ENCODE measurements at regions not wholly inside any gene's neighbourhood (a gene's known extent, or its start where the extent isn't known, plus 50 kb on each side); places are given as distances from the start of the nearest gene placed in this dataset.
"Not testable (repeated sequence)": the region's sequence is repeated elsewhere in the genome, so short reads cannot be mapped to it uniquely, and the experiment has no call there.

DNA sequence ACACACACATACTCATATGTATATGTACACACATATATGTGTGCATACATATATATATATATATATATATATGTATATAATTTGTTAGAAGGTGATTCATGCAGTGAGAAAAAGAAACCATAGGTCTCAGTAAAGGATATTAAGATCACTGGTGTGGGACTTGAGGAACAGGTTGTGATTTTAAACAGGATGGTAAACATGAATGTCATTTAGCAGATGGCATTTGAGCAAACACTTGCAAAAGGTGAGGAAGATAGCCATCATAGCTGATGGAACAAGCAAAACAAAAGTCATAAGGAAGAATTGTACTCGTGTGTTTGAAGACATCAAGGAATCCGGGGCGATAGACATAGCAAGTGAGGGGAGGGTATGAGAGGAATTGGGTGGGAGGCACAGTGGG, 784.5 kb downstream of the TSN start:
- no peak for DNase-seq
- Histone ChIP-seq H3K4me1 (ENCODE audit: control insufficient read depth, insufficient read depth, low read length) (no peaks in the 10 kb centered on the region), H3K27ac (ENCODE audit: low read length) (no peak overlapping the region), H3K36me3 (ENCODE audit: control insufficient read depth, insufficient read depth, low read length) (no peaks in the 10 kb centered on the region), H3K27me3 (ENCODE audit: control insufficient read depth, insufficient read depth, low read length) (no peaks in the 10 kb centered on the region), H3K9me3 (replicated peaks; ENCODE audit: control insufficient read depth, low read depth, low read length) (no peaks in the 10 kb centered on the region), H3K4me3 (ENCODE audit: low read length) (no peak overlapping the region)
- WGBS (ENCODE audit: insufficient coverage), result 100% methylated on average over 3 of the region's 3 CpGs

DNA sequence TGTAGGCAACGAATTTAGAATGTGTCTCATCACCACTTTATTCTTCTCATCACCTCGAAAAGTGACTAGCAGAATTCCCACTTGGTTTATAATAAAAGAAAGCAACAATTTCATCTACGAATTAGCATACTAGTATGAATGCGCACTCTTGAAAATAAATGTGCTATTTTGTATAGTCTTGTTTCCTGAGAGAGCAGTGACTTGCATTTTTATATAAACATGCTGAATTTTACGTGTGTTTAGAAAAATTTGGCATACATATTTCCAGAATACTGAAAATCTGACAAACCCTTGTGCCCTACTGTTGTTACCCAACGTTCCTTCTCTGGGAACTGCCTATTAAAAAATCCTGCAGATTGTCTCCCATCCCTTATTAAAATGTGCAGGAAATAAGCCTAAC, 786.8 kb downstream of the TSN start:
- Histone ChIP-seq H3K4me1 (ENCODE audit: control insufficient read depth, insufficient read depth, low read length) (no peaks in the 10 kb centered on the region), H3K27ac (ENCODE audit: low read length) (no peak overlapping the region), H3K36me3 (ENCODE audit: control insufficient read depth, insufficient read depth, low read length) (no peaks in the 10 kb centered on the region), H3K4me3 (ENCODE audit: low read length) (no peak overlapping the region), H3K27me3 (ENCODE audit: control insufficient read depth, insufficient read depth, low read length) (no peaks in the 10 kb centered on the region), H3K9me3 (replicated peaks; ENCODE audit: control insufficient read depth, low read depth, low read length) (no peaks in the 10 kb centered on the region)
- no peak for DNase-seq
- no CpG with 5 or more reads among the region's 6 CpGs for WGBS (ENCODE audit: insufficient coverage)

DNA sequence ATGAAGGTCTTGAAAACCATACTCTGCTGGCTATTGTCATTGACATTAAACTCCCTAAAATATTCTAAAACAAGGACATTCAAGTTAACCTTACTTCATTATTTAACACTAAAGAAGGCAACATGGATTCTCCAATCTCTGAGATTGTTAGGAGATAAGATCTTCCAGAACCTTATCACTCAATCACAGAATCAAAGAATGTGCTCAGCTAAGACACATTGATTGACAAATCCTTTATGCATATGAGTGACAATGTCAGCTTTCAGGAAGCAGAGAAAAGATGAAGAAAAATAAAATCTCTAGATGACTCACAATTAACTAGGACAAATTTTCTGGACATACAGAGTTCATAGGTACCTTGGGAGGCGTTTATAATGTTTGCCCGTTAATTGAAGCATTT, 787.2 kb downstream of the TSN start:
- DNase-seq, result no peak
- H3K4me1 ChIP-seq (ENCODE audit: control insufficient read depth, insufficient read depth, low read length), result no peaks in the 10 kb centered on the region
- no peaks in the 10 kb centered on the region for H3K27me3 ChIP-seq (ENCODE audit: control insufficient read depth, insufficient read depth, low read length)
- no CpG with 5 or more reads among the region's 2 CpGs for WGBS (ENCODE audit: insufficient coverage)
- no peak overlapping the region for H3K4me3 ChIP-seq (ENCODE audit: low read length)
- no peaks in the 10 kb centered on the region for H3K36me3 ChIP-seq (ENCODE audit: control insufficient read depth, insufficient read depth, low read length)
- no peak overlapping the region for H3K27ac ChIP-seq (ENCODE audit: low read length)
- no peaks in the 10 kb centered on the region for H3K9me3 ChIP-seq (replicated peaks; ENCODE audit: control insufficient read depth, low read depth, low read length)

- WGBS (ENCODE audit: insufficient coverage), result 93% methylated on average over 2 of the region's 2 CpGs
These were observed 788.4 kb downstream of the TSN start for GRCh38 chr2:122543815-122544214.

DNA sequence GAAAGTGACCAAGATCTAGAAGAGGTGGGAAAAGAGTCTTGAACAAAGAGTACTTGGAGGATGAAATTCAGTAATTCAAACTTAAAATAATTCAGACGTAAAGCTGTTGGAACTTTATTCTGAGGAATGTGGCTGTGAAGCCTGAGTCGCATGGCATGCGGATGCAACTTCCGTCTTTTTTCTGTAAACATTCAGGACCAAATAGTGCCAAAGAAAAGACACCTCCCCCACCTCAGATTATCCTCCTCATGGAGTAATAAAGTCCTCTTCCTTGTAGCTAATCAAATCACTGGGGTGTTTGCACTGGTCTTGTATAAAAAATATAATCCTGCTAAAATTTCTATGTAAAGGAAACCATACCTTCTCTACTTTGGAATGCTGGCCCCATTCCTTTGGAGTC, 790.4 kb downstream of the TSN start:
- WGBS (ENCODE audit: insufficient coverage), result no CpG with 5 or more reads among the region's 4 CpGs

More at GRCh38 chr2:122543815-122544214, 788.4 kb downstream of the TSN start:
- H3K36me3 ChIP-seq (ENCODE audit: control insufficient read depth, insufficient read depth, low read length), result no peaks in the 10 kb centered on the region
- H3K9me3 ChIP-seq (replicated peaks; ENCODE audit: control insufficient read depth, low read depth, low read length), result no peaks in the 10 kb centered on the region
- H3K4me3 ChIP-seq (ENCODE audit: low read length), result no peak overlapping the region
- H3K27ac ChIP-seq (ENCODE audit: low read length), result no peak overlapping the region
- DNase-seq, result no peak
- no peaks in the 10 kb centered on the region for H3K27me3 ChIP-seq (ENCODE audit: control insufficient read depth, insufficient read depth, low read length)
- no peaks in the 10 kb centered on the region for H3K4me1 ChIP-seq (ENCODE audit: control insufficient read depth, insufficient read depth, low read length)

DNA sequence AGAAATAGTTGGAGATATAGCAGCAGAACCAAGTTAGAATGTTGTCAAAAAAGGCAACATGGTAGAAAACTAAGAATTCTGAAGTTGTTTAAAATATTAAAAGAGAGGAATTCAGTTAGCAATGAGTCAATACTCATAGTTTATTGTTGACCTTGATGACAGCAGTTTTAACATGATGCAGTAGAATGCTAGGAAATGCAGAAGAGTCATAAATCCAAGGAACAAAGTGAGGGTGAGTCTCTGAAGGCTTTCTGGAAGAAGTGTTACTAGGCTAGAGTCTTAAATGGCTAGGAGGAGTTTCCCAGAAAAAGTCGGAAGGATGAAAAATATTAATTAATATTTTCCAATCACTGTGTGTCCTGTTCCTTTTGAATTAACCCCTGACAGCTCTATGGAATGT, 807.3 kb downstream of the TSN start:
- Histone ChIP-seq H3K27me3 (ENCODE audit: control insufficient read depth, insufficient read depth, low read length) (no peaks in the 10 kb centered on the region), H3K36me3 (ENCODE audit: control insufficient read depth, insufficient read depth, low read length) (no peaks in the 10 kb centered on the region), H3K27ac (ENCODE audit: low read length) (no peak overlapping the region), H3K4me1 (ENCODE audit: control insufficient read depth, insufficient read depth, low read length) (no peaks in the 10 kb centered on the region), H3K9me3 (replicated peaks; ENCODE audit: control insufficient read depth, low read depth, low read length) (no peaks in the 10 kb centered on the region), H3K4me3 (ENCODE audit: low read length) (no peak overlapping the region)
- DNase-seq, result no peak
- WGBS (ENCODE audit: insufficient coverage), result no CpG with 5 or more reads among the region's 1 CpG

More for the DNA sequence above, 790.4 kb downstream of the TSN start:
- no peak overlapping the region for H3K27ac ChIP-seq (ENCODE audit: low read length)
- no peaks in the 10 kb centered on the region for H3K9me3 ChIP-seq (replicated peaks; ENCODE audit: control insufficient read depth, low read depth, low read length)
- no peak for DNase-seq
- H3K4me1 ChIP-seq (ENCODE audit: control insufficient read depth, insufficient read depth, low read length), result no peaks in the 10 kb centered on the region
- H3K27me3 ChIP-seq (ENCODE audit: control insufficient read depth, insufficient read depth, low read length), result no peaks in the 10 kb centered on the region
- no peak overlapping the region for H3K4me3 ChIP-seq (ENCODE audit: low read length)
- no peaks in the 10 kb centered on the region for H3K36me3 ChIP-seq (ENCODE audit: control insufficient read depth, insufficient read depth, low read length)

- Histone ChIP-seq H3K4me3 (ENCODE audit: low read length) (no peak overlapping the region), H3K27me3 (ENCODE audit: control insufficient read depth, insufficient read depth, low read length) (no peaks in the 10 kb centered on the region), H3K27ac (ENCODE audit: low read length) (no peak overlapping the region), H3K36me3 (ENCODE audit: control insufficient read depth, insufficient read depth, low read length) (no peaks in the 10 kb centered on the region), H3K4me1 (ENCODE audit: control insufficient read depth, insufficient read depth, low read length) (no peaks in the 10 kb centered on the region), H3K9me3 (replicated peaks; ENCODE audit: control insufficient read depth, low read depth, low read length) (no peaks in the 10 kb centered on the region)
- DNase-seq, result no peak
- WGBS (ENCODE audit: insufficient coverage), result 0% methylated on average over 2 of the region's 2 CpGs
These were observed 808.3 kb downstream of the TSN start for GRCh38 chr2:122563781-122564180.

- Histone ChIP-seq H3K27ac (ENCODE audit: low read length) (no peak overlapping the region), H3K4me3 (ENCODE audit: low read length) (no peak overlapping the region), H3K4me1 (ENCODE audit: control insufficient read depth, insufficient read depth, low read length) (no peaks in the 10 kb centered on the region), H3K27me3 (ENCODE audit: control insufficient read depth, insufficient read depth, low read length) (no peaks in the 10 kb centered on the region), H3K9me3 (replicated peaks; ENCODE audit: control insufficient read depth, low read depth, low read length) (no peaks in the 10 kb centered on the region), H3K36me3 (ENCODE audit: control insufficient read depth, insufficient read depth, low read length) (no peaks in the 10 kb centered on the region)
- no peak for DNase-seq
- WGBS (ENCODE audit: insufficient coverage), result no CpG with 5 or more reads among the region's 4 CpGs
These were observed 809.4 kb downstream of the TSN start for GRCh38 chr2:122564843-122565242.

DNA sequence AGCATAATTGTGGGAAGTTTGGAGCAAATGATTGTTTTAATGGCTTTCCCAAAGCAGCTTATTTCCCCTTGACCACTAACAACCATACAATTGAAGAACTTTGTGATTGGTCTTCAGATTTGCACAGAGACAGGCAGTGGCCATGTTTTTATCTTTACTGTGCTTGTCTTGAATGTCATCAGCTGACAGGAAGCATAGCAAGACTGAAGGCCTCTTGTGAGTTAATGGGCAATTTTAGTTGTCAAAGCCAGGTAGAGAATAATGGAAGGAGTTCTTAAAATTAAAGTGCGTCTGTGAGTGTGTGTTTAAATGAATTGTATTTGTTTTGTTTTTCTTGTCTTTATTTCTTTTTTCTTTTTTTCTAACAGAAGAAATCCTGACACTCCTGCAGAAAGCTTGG, 809.9 kb downstream of the TSN start:
- H3K4me3 ChIP-seq (ENCODE audit: low read length), result no peak overlapping the region
- H3K36me3 ChIP-seq (ENCODE audit: control insufficient read depth, insufficient read depth, low read length), result no peaks in the 10 kb centered on the region
- H3K27ac ChIP-seq (ENCODE audit: low read length), result no peak overlapping the region
- WGBS (ENCODE audit: insufficient coverage), result no CpG with 5 or more reads among the region's 1 CpG
- no peaks in the 10 kb centered on the region for H3K27me3 ChIP-seq (ENCODE audit: control insufficient read depth, insufficient read depth, low read length)
- DNase-seq, result no peak
- H3K9me3 ChIP-seq (replicated peaks; ENCODE audit: control insufficient read depth, low read depth, low read length), result no peaks in the 10 kb centered on the region
- H3K4me1 ChIP-seq (ENCODE audit: control insufficient read depth, insufficient read depth, low read length), result no peaks in the 10 kb centered on the region

DNA sequence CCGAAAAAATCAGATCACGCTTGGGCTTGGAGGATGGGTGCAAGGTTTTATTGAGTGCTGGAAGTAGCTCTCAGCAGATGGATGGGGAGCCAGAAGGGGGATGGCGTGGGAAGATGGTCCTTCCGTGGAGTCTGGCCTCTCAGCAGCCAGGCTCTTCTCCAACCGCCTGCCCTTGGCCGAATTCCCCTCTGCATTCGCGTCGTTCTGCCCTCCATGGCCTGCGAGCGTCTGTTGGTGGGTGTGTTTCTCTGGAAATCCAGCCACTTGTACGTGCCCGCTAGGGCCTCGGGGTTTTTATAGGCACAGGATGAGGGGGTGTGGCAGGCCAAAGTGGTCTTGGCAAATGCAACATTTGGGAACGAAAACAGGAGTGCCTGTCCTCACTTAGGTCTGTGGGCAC, 815.2 kb downstream of the TSN start:
- H3K4me3 ChIP-seq (ENCODE audit: low read length), result no peak overlapping the region
- DNase-seq, result no peak
- no peaks in the 10 kb centered on the region for H3K4me1 ChIP-seq (ENCODE audit: control insufficient read depth, insufficient read depth, low read length)
- no peak overlapping the region for H3K27ac ChIP-seq (ENCODE audit: low read length)
- no peaks in the 10 kb centered on the region for H3K9me3 ChIP-seq (replicated peaks; ENCODE audit: control insufficient read depth, low read depth, low read length)
- 89% methylated on average over 8 of the region's 15 CpGs for WGBS (ENCODE audit: insufficient coverage)
- H3K27me3 ChIP-seq (ENCODE audit: control insufficient read depth, insufficient read depth, low read length), result no peaks in the 10 kb centered on the region
- no peaks in the 10 kb centered on the region for H3K36me3 ChIP-seq (ENCODE audit: control insufficient read depth, insufficient read depth, low read length)

- H3K4me3 ChIP-seq (ENCODE audit: low read length); H3K9me3 ChIP-seq (replicated peaks; ENCODE audit: control insufficient read depth, low read depth, low read length); H3K27ac ChIP-seq (ENCODE audit: low read length); DNase-seq; H3K27me3 ChIP-seq (ENCODE audit: control insufficient read depth, insufficient read depth, low read length); H3K4me1 ChIP-seq (ENCODE audit: control insufficient read depth, insufficient read depth, low read length); H3K36me3 ChIP-seq (ENCODE audit: control insufficient read depth, insufficient read depth, low read length): not testable (repeated sequence)
These were observed 816.0 kb downstream of the TSN start for GRCh38 chr2:122571471-122571870.
